ENCODE measurements at regions not wholly inside any gene's neighbourhood (a gene's known extent, or its start where the extent isn't known, plus 50 kb on each side); places are given as distances from the start of the nearest gene placed in this dataset.
"Not testable (repeated sequence)": the region's sequence is repeated elsewhere in the genome, so short reads cannot be mapped to it uniquely, and the experiment has no call there.

DNA sequence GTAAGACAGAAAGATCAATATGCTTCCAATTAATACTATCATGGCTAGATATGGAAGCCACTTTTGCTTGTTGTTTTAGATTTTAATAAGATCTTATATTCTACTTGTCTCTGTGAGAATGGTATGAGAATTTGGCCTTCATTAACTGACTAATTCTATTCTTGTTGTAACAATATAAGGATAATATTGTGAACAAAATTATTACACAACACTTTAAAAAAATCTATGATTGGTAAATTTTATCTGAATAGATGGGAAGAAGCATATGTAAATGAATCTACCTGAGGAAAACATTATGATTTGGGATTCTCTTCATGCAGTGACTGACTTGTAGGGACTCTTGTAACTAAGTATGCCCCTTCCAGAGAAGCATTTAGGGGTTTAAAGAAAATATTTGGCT is 308.9 kb upstream of the KCND2 start:
- POLR2A ChIA-PET: no interaction called here
- no peaks in the 10 kb centered on the region for H3K9me3 ChIP-seq (ENCODE audit: control insufficient read depth, insufficient read depth, low read length)
- no peak overlapping the region for H3K4me3 ChIP-seq (ENCODE audit: low read depth, low read length)
- CTCF ChIA-PET: interaction anchor here (0.8 to 1.4 kb wide), 2 partner anchors 28 to 30 kb away, joined by 3 to 6 read pairs; no protein-coding TSS in a partner anchor
- no peaks in the 10 kb centered on the region for H3K27me3 ChIP-seq (ENCODE audit: control insufficient read depth, insufficient read depth, low read length)
- no peak for DNase-seq (ENCODE audit: low read depth, low spot score)
- H3K27ac ChIP-seq (ENCODE audit: low read depth, low read length): no peak overlapping the region
- TF ChIP-seq, protein P1, sequence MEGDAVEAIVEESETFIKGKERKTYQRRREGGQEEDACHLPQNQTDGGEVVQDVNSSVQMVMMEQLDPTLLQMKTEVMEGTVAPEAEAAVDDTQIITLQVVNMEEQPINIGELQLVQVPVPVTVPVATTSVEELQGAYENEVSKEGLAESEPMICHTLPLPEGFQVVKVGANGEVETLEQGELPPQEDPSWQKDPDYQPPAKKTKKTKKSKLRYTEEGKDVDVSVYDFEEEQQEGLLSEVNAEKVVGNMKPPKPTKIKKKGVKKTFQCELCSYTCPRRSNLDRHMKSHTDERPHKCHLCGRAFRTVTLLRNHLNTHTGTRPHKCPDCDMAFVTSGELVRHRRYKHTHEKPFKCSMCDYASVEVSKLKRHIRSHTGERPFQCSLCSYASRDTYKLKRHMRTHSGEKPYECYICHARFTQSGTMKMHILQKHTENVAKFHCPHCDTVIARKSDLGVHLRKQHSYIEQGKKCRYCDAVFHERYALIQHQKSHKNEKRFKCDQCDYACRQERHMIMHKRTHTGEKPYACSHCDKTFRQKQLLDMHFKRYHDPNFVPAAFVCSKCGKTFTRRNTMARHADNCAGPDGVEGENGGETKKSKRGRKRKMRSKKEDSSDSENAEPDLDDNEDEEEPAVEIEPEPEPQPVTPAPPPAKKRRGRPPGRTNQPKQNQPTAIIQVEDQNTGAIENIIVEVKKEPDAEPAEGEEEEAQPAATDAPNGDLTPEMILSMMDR (IDR thresholded peaks at IDR 0.05; ENCODE audit: low read depth, low read length): no peak

DNA sequence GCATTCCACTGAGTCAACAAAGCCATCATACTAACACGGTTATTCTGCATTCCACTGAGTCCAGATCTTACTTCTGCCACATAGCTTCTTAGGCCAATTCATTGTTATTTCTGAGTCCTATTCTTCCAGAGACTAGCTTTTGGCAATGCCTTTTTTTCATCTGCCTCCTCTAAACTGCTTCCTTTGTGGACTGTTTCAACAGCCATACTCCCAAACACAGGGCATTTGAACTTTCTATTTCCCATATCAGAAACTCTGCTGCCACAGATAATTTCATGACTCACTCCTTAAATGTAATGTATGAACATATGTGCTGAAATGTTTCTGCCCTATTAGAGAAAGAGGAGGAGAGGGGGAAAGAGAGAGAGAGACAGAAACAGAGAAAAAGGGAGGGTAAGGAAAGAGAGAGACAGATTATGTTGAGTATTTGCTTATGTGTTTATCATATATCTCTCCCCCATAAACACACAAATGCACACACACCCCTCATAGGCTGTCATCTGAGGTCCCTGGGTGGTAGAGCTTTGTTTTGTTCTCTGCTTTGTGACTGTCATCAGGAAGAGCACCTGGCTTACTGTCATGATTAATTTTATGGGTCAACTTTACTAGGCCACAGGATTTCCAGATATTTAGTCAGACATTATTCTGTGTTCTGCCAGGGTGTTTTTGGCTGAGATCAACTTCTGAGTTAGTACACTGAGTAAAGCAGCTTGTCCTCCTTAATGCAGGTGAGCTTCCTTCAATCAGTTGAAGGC is 308.0 kb upstream of the KCND2 start:
- POLR2A ChIA-PET: no interaction called here
- CTCF ChIA-PET: interaction anchor here (0.8 to 1.4 kb wide), 2 partner anchors 29 to 308 kb away, joined by 3 to 6 read pairs; partner anchors contain the start of gene KCND2

DNA sequence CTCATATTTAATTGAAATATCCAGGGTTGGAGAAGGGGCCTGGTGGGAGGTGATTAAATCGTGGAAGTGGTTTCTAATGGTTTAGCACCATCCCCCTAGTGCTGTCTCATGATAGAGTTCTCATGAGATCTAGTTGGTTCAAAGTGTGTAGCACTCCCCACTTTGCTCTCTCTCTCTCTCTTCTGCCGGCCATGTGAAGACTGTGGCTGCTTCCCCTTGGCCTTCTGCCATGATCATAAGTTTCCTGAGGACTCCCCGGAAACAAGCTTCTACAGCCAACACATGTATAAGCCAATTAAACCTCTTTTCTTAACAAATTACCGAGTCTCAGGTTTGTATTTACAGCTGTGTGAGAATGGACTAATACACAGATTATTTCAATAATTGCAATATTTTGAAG is 305.8 kb upstream of the KCND2 start:
- no peak overlapping the region for H3K27ac ChIP-seq (ENCODE audit: low read depth, low read length)
- no peak overlapping the region for H3K4me3 ChIP-seq (ENCODE audit: low read depth, low read length)
- DNase-seq (ENCODE audit: low read depth, low spot score): no peak
- no peaks in the 10 kb centered on the region for H3K9me3 ChIP-seq (ENCODE audit: control insufficient read depth, insufficient read depth, low read length)
- H3K27me3 ChIP-seq (ENCODE audit: control insufficient read depth, insufficient read depth, low read length): no peaks in the 10 kb centered on the region
- ChIA-PET POLR2A (no interaction called here), CTCF (no interaction called here)
- TF ChIP-seq, protein P1 (IDR thresholded peaks at IDR 0.05; ENCODE audit: low read depth, low read length): no peak

More for the DNA sequence above, 308.0 kb upstream of the KCND2 start:
- DNase-seq (ENCODE audit: low read depth, low spot score): no peak
- Histone ChIP-seq H3K4me3 (ENCODE audit: low read depth, low read length) (no peak overlapping the region), H3K9me3 (ENCODE audit: control insufficient read depth, insufficient read depth, low read length) (no peaks in the 10 kb centered on the region), H3K27me3 (ENCODE audit: control insufficient read depth, insufficient read depth, low read length) (no peaks in the 10 kb centered on the region), H3K27ac (ENCODE audit: low read depth, low read length) (no peak overlapping the region)
- TF ChIP-seq, protein P1 (IDR thresholded peaks at IDR 0.05; ENCODE audit: low read depth, low read length): no peak

DNA sequence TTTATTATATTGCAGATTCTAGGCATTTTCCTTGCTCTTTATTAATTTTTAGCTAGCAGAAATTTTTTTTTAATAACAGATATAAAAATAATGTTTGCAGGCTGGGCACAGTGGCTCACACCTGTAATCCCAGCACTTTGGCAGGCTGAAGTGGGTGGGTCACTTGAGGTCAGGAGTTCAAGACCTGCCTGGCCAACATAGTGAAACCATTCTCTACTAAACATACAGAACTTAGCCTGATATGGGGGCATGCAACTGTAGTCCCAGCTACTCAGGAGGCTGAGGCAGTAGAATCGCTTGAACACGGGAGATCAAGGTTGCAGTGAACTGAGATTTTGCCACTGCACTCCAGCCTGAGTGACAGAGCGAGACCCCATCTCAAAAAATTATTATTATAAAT is 304.6 kb upstream of the KCND2 start:
- H3K9me3 ChIP-seq (ENCODE audit: control insufficient read depth, insufficient read depth, low read length); DNase-seq (ENCODE audit: low read depth, low spot score); POLR2A ChIA-PET; H3K27me3 ChIP-seq (ENCODE audit: control insufficient read depth, insufficient read depth, low read length); CTCF ChIA-PET; H3K4me3 ChIP-seq (ENCODE audit: low read depth, low read length); H3K27ac ChIP-seq (ENCODE audit: low read depth, low read length): not testable (repeated sequence)

DNA sequence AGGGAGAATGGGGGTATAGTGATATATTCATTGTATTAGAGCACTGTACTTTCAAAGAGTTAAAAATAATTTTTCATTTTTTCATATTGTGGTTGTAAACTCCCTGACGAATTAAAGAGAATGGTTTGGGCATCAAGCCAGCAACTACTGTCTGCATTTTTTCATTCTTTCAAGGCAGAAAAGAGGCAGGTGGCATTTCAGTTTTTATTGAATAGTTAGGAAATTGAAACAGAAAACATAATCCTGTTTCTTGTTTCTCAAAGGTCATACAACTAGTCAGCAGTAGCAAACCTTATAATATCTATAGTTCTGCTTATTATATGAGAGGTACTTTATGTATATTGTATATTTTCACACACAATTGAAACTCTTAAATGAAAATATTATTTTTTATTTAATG is 303.9 kb upstream of the KCND2 start:
- CTCF ChIA-PET: no interaction called here
- H3K4me3 ChIP-seq (ENCODE audit: low read depth, low read length): no peak overlapping the region
- no peaks in the 10 kb centered on the region for H3K27me3 ChIP-seq (ENCODE audit: control insufficient read depth, insufficient read depth, low read length)
- no peak for DNase-seq (ENCODE audit: low read depth, low spot score)
- no peaks in the 10 kb centered on the region for H3K9me3 ChIP-seq (ENCODE audit: control insufficient read depth, insufficient read depth, low read length)
- POLR2A ChIA-PET: no interaction called here
- no peak overlapping the region for H3K27ac ChIP-seq (ENCODE audit: low read depth, low read length)
- TF ChIP-seq, protein P1 (IDR thresholded peaks at IDR 0.05; ENCODE audit: low read depth, low read length): no peak

All from AG04450 (cell line).